ENCODE measurements at regions not wholly inside any gene's neighbourhood (a gene's known extent, or its start where the extent isn't known, plus 50 kb on each side); places are given as distances from the start of the nearest gene placed in this dataset.
"Not testable (repeated sequence)": the region's sequence is repeated elsewhere in the genome, so short reads cannot be mapped to it uniquely, and the experiment has no call there.

- no peak for DNase-seq (ENCODE audit: low read depth, low spot score)
These were observed 521.0 kb upstream of the CHD1 start for GRCh38 chr5:99449786-99450185.

GRCh38 chr5:99445805-99446204, 517.0 kb upstream of the CHD1 start:
- no peak for DNase-seq (ENCODE audit: low read depth, low spot score)

- DNase-seq (ENCODE audit: low read depth, low spot score) = no peak
These were observed 512.4 kb upstream of the CHD1 start for GRCh38 chr5:99441235-99441634.

GRCh38 chr5:99438619-99439018, 509.8 kb upstream of the CHD1 start:
- no peak for DNase-seq (ENCODE audit: low read depth, low spot score)

GRCh38 chr5:99437986-99438385, 509.2 kb upstream of the CHD1 start:
- no peak for DNase-seq (ENCODE audit: low read depth, low spot score)

GRCh38 chr5:99423396-99423795, 494.6 kb upstream of the CHD1 start:
- not testable (repeated sequence) for DNase-seq (ENCODE audit: low read depth, low spot score)

- DNase-seq (ENCODE audit: low read depth, low spot score) = not testable (repeated sequence)
These were observed 489.8 kb upstream of the CHD1 start for GRCh38 chr5:99418640-99419039.

GRCh38 chr5:99410386-99410785, 481.6 kb upstream of the CHD1 start:
- not testable (repeated sequence) for DNase-seq (ENCODE audit: low read depth, low spot score)

GRCh38 chr5:99404764-99405302, 476.0 kb upstream of the CHD1 start:
- not testable (repeated sequence) for DNase-seq (ENCODE audit: low read depth, low spot score)

GRCh38 chr5:99400571-99400970, 471.8 kb upstream of the CHD1 start:
- not testable (repeated sequence) for DNase-seq (ENCODE audit: low read depth, low spot score)

- no peak for DNase-seq (ENCODE audit: low read depth, low spot score)
These were observed 470.2 kb upstream of the CHD1 start for GRCh38 chr5:99398976-99399375.

GRCh38 chr5:99386406-99387077, 457.7 kb upstream of the CHD1 start:
- no peak for DNase-seq (ENCODE audit: low read depth, low spot score)

- DNase-seq (ENCODE audit: low read depth, low spot score) = no peak
These were observed 450.4 kb upstream of the CHD1 start for GRCh38 chr5:99379187-99379586.

GRCh38 chr5:99378443-99378842, 449.6 kb upstream of the CHD1 start:
- DNase-seq (ENCODE audit: low read depth, low spot score) = no peak

- DNase-seq (ENCODE audit: low read depth, low spot score) = no peak
These were observed 441.2 kb upstream of the CHD1 start for GRCh38 chr5:99369797-99370593.

GRCh38 chr5:99368726-99369125, 439.9 kb upstream of the CHD1 start:
- DNase-seq (ENCODE audit: low read depth, low spot score) = no peak

GRCh38 chr5:99355881-99356280, 427.1 kb upstream of the CHD1 start:
- DNase-seq (ENCODE audit: low read depth, low spot score) = no peak

- no peak for DNase-seq (ENCODE audit: low read depth, low spot score)
These were observed 421.0 kb upstream of the CHD1 start for GRCh38 chr5:99349787-99350186.

GRCh38 chr5:99348597-99348996, 419.8 kb upstream of the CHD1 start:
- DNase-seq (ENCODE audit: low read depth, low spot score) = no peak

GRCh38 chr5:99339758-99340157, 411.0 kb upstream of the CHD1 start:
- DNase-seq (ENCODE audit: low read depth, low spot score) = not testable (repeated sequence)

- DNase-seq (ENCODE audit: low read depth, low spot score) = no peak
These were observed 406.1 kb upstream of the CHD1 start for GRCh38 chr5:99334936-99335335.

- DNase-seq (ENCODE audit: low read depth, low spot score) = no peak
These were observed 402.3 kb upstream of the CHD1 start for GRCh38 chr5:99331061-99331460.

GRCh38 chr5:99320436-99320835, 391.6 kb upstream of the CHD1 start:
- DNase-seq (ENCODE audit: low read depth, low spot score) = no peak

Measured in activated naive CD8-positive, alpha-beta T cell treated with anti-CD3 and anti-CD28 coated beads, Interleukin-2, amount 50 U/mL, for 16 hours (primary cell).